ENCODE measurements at regions not wholly inside any gene's neighbourhood (a gene's known extent, or its start where the extent isn't known, plus 50 kb on each side); places are given as distances from the start of the nearest gene placed in this dataset.

- Histone ChIP-seq H3K4me2 (no peak overlapping the region), H3K27ac (no peak overlapping the region), H3K4me3 (no peak overlapping the region), H3K9me3 (no peaks in the 10 kb centered on the region), H3K4me1 (no peaks in the 10 kb centered on the region)
- POLR2A ChIA-PET, result no interaction called here
- ATAC-seq (no peak), DNase-seq (ENCODE audit: low read depth in 1 of 2, low spot score in 1 of 2) (no peak), FAIRE-seq (no peak)
- TF ChIP-seq NR3C1 (IDR thresholded peaks at IDR 0.05) (no peak), BCL3 (IDR thresholded peaks at IDR 0.05) (no peak), POLR2AphosphoS2 (conservative IDR thresholded peaks at IDR 0.05; ENCODE audit: low read length) (no peak), EHMT2 (IDR thresholded peaks at IDR 0.05; ENCODE audit: low read depth) (no peak), HES2 (IDR thresholded peaks at IDR 0.05) (no peak), RAD21 (conservative IDR thresholded peaks at IDR 0.05 in 1 of 2, IDR thresholded peaks at IDR 0.05 in 1 of 2) (no peak), TP53 (CRISPR knock-in tag; IDR thresholded peaks at IDR 0.05) (no peak)
- CTCF ChIA-PET, result no interaction called here
- 0% methylated on average over 1 of the region's 1 CpG for WGBS (ENCODE audit: missing lambda C conversion rate)
These were observed 53.5 kb upstream of the LRRN1 start for GRCh38 chr3:3745693-3746092.

GRCh38 chr3:3744826-3745225 is 54.4 kb upstream of the LRRN1 start:
- DNase-seq (ENCODE audit: low read depth in 1 of 2, low spot score in 1 of 2) (no peak), FAIRE-seq (no peak), ATAC-seq (no peak)
- H3K4me1 ChIP-seq, result no peaks in the 10 kb centered on the region
- H3K9me3 ChIP-seq, result no peaks in the 10 kb centered on the region
- CTCF ChIA-PET, result interaction anchor here (1.6 kb wide), 1 partner anchor 18 kb away, joined by 3 read pairs; no protein-coding TSS in a partner anchor
- H3K27ac ChIP-seq, result no peak overlapping the region
- TF ChIP-seq ZSCAN20 (CRISPR knock-in tag; IDR thresholded peaks at IDR 0.05) (no peak), EP300 (IDR thresholded peaks at IDR 0.05) (no peak), TP53 (CRISPR knock-in tag; IDR thresholded peaks at IDR 0.05) (no peak)
- 8% methylated on average over 6 of the region's 6 CpGs for WGBS (ENCODE audit: missing lambda C conversion rate)
- H3K4me3 ChIP-seq, result no peak overlapping the region
- no peak overlapping the region for H3K4me2 ChIP-seq
- POLR2A ChIA-PET, result no interaction called here

GRCh38 chr3:3743754-3744153 is 55.5 kb upstream of the LRRN1 start:
- 32% methylated on average over 3 of the region's 3 CpGs for WGBS (ENCODE audit: missing lambda C conversion rate)
- ChIA-PET POLR2A (no interaction called here), CTCF (interaction anchor here (1.6 kb wide), 1 partner anchor 17 kb away, joined by 3 read pairs; no protein-coding TSS in a partner anchor)
- ATAC-seq, result no peak
- Histone ChIP-seq H3K27ac (no peak overlapping the region), H3K4me2 (no peak overlapping the region), H3K4me3 (no peak overlapping the region), H3K4me1 (no peaks in the 10 kb centered on the region), H3K9me3 (no peaks in the 10 kb centered on the region)
- TF ChIP-seq HEYL (CRISPR knock-in tag; IDR thresholded peaks at IDR 0.05) (no peak), ZC3H11A (IDR thresholded peaks at IDR 0.05) (no peak), EHMT2 (IDR thresholded peaks at IDR 0.05; ENCODE audit: low read depth) (no peak), HOXA7 (CRISPR knock-in tag; IDR thresholded peaks at IDR 0.05) (no peak), POLR2A (IDR thresholded peaks at IDR 0.05; ENCODE audit: low read length) (no peak)
- no peak for DNase-seq (ENCODE audit: low read depth in 1 of 2, low spot score in 1 of 2)
- FAIRE-seq, result no peak

GRCh38 chr3:3740061-3740460 is 59.2 kb upstream of the LRRN1 start:
- CTCF ChIA-PET, result no interaction called here
- Histone ChIP-seq H3K27ac (no peak overlapping the region), H3K4me1 (no peaks in the 10 kb centered on the region), H3K9me3 (no peaks in the 10 kb centered on the region), H3K4me2 (no peak overlapping the region), H3K4me3 (no peak overlapping the region)
- FAIRE-seq (no peak), ATAC-seq (no peak), DNase-seq (ENCODE audit: low read depth in 1 of 2, low spot score in 1 of 2) (no peak)
- POLR2A ChIA-PET, result no interaction called here
- TF ChIP-seq CBX2 (IDR thresholded peaks at IDR 0.05; ENCODE audit: borderline replicate concordance, low read depth) (no peak), TFCP2L1 (CRISPR knock-in tag; IDR thresholded peaks at IDR 0.05) (no peak), BHLHE40 (IDR thresholded peaks at IDR 0.05; ENCODE audit: low read depth, low read length) (no peak)
- 0% methylated on average over 4 of the region's 4 CpGs for WGBS (ENCODE audit: missing lambda C conversion rate)

- ChIA-PET CTCF (no interaction called here), POLR2A (no interaction called here)
- H3K4me1 ChIP-seq, result no peaks in the 10 kb centered on the region
- no peak for ATAC-seq
- H3K9me3 ChIP-seq, result no peaks in the 10 kb centered on the region
- no peak for TF ChIP-seq REST (IDR thresholded peaks at IDR 0.05)
- no peak for TF ChIP-seq RCOR1 (IDR thresholded peaks at IDR 0.05; ENCODE audit: low read depth, low read length)
- no peak overlapping the region for H3K4me2 ChIP-seq
- no peak overlapping the region for H3K27ac ChIP-seq
- 22% methylated on average over 9 of the region's 9 CpGs for WGBS (ENCODE audit: missing lambda C conversion rate)
- no peak for FAIRE-seq
- DNase-seq (ENCODE audit: low read depth in 1 of 2, low spot score in 1 of 2), result no peak
- no peak overlapping the region for H3K4me3 ChIP-seq
These were observed 59.7 kb upstream of the LRRN1 start for GRCh38 chr3:3739330-3740060.

All from A549 (cell line).